ENCODE measurements at regions not wholly inside any gene's neighbourhood (a gene's known extent, or its start where the extent isn't known, plus 50 kb on each side); places are given as distances from the start of the nearest gene placed in this dataset.
"Not testable (repeated sequence)": the region's sequence is repeated elsewhere in the genome, so short reads cannot be mapped to it uniquely, and the experiment has no call there.

DNA sequence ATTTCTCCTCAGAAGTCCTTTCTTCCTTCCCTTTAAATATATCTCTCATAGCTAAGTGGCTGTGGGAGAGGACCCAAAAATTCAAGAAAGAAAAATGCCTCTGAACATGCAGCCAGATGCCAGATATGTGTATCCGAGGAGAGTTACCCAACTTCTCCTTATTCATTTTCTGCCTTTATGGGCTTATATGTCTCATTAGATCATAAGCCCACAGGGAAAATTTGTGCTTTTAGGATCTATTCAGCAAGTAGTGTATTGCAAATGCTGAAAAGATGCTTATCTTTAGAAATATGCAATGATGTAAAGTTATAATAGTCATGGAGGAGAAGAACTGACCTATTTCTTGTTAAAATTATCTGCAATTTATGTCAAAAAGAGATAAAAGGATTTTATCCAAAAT is 371.8 kb upstream of the NOCT start:
- no peak for DNase-seq (ENCODE audit: low read depth in 4 of 4, low spot score in 2 of 4)

DNA sequence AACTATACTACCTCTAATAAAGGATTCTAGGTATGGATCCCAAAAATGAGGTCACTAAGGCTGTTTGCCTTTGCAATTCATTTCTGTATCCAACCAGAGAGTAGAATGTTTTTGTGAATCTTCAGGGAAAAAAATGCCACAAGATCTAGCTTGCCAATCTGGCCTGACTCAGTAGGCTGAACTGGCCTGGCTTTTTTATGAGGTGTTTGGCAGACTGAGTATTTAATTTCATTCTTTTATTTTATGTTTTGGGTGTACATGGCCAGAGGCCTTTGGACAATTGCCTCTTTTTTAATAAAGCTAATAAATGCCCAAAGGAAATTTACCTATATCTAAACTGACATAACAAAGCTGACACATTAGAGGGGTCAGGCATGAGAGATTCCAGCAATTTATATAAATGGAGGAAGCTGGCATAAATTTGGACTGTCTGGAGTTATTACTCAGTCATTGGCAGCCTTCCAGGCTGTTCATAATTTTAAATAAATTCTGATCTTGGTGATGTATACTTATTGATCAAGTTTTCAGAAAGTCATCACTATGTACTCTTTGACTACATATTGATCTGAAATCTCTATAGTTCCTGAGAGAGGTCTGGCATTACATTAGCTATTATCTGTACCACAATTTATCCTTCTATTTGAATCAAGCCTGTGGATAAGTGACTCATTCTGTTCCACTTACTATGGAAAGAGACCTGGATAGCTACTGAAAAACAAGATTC is 376.4 kb upstream of the NOCT start:
- no peak for DNase-seq (ENCODE audit: low read depth in 4 of 4, low spot score in 2 of 4)

DNA sequence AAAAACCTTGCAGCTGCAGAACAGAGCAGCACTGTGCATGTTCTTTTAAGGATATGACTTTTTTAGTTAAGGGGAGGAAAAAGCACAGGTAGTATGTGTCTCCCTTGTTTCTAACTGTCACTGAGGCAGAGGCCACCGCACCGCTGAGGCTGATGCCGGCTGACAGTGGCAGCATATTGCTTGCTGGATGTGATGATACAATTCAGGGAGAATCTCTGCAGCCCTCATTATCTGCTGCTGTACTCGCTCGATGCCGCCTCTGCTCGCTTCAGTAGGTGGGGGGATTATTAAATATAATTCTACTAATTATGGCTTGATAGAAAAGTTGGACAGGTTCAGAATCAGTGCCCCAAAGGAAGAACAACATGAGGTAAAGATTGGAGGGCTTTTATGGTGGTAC is 378.8 kb upstream of the NOCT start:
- no peak for DNase-seq (ENCODE audit: low read depth in 4 of 4, low spot score in 2 of 4)

- DNase-seq (ENCODE audit: low read depth in 4 of 4, low spot score in 2 of 4) = no peak
These were observed 380.7 kb upstream of the NOCT start for GRCh38 chr4:138634915-138635314.

DNA sequence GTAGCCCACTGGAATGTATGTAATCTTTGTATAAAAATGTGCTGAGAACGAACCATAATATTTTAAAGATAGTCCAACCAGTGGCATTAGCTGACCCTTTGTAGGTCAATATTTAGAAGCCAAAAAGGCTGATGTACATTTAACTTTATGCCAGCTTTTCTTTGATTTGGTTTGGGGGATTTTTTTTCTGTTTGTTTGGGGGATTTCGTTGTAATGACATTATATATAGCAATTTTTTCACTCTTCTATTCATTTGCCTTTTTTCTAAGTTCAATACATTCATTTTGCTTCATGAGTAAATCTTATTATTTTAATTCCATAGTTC is 382.0 kb upstream of the NOCT start:
- no peak for DNase-seq (ENCODE audit: low read depth in 4 of 4, low spot score in 2 of 4)

GRCh38 chr4:138632856-138633579 is 382.6 kb upstream of the NOCT start:
- DNase-seq (ENCODE audit: low read depth in 4 of 4, low spot score in 2 of 4) = no peak

GRCh38 chr4:138630666-138631065 is 384.9 kb upstream of the NOCT start:
- no peak for DNase-seq (ENCODE audit: low read depth in 4 of 4, low spot score in 2 of 4)

DNA sequence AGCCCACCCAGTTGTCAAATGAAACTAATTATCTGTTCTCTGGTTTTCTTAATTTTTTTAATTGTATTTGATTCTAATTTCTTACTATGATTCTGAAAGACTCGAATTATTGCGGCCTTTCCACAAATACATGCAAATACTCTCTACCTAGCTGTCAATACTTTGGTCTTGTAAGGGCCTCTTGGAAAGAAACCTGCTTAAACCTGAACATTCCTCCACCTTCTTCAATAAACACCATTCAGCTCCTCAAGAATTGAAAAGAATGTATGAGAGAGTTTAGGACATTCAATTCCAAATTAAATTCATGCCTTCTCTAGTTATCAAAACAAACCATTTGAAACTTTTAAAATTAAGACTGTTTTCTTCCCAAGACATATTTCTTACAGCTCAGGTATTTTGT is 385.9 kb upstream of the NOCT start:
- DNase-seq (ENCODE audit: low read depth in 4 of 4, low spot score in 2 of 4) = no peak

DNA sequence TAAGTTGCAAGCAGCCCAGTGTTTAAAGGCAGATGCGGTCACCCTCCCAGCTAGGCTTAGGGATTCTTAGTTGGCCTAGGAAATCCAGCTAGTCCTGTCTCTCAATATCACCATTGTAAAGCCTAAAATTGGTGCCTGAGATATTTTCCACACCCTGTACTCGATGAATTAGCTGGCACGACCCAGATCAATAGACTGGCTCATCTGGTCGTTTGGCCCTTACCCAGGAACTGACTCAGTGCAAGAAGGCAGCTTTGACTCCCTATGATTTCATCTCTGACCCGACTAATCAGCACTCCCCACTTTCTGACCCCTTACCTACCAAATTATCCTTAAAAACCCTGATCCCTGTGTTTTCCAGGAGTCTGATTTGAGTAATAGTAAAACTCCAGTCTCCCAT is 384.9 kb upstream of the SLC7A11 start:
- DNase-seq (ENCODE audit: low read depth in 4 of 4, low spot score in 2 of 4) = no peak

GRCh38 chr4:138622362-138622761 is 380.2 kb upstream of the SLC7A11 start:
- DNase-seq (ENCODE audit: low read depth in 4 of 4, low spot score in 2 of 4) = not testable (repeated sequence)

- no peak for DNase-seq (ENCODE audit: low read depth in 4 of 4, low spot score in 2 of 4)
These were observed 374.6 kb upstream of the SLC7A11 start for GRCh38 chr4:138616775-138617174.

GRCh38 chr4:138614398-138615142 is 372.4 kb upstream of the SLC7A11 start:
- DNase-seq (ENCODE audit: low read depth in 4 of 4, low spot score in 2 of 4) = no peak

- DNase-seq (ENCODE audit: low read depth in 4 of 4, low spot score in 2 of 4) = no peak
These were observed 370.3 kb upstream of the SLC7A11 start for GRCh38 chr4:138612428-138612827.

GRCh38 chr4:138611721-138612120 is 369.6 kb upstream of the SLC7A11 start:
- no peak for DNase-seq (ENCODE audit: low read depth in 4 of 4, low spot score in 2 of 4)

DNA sequence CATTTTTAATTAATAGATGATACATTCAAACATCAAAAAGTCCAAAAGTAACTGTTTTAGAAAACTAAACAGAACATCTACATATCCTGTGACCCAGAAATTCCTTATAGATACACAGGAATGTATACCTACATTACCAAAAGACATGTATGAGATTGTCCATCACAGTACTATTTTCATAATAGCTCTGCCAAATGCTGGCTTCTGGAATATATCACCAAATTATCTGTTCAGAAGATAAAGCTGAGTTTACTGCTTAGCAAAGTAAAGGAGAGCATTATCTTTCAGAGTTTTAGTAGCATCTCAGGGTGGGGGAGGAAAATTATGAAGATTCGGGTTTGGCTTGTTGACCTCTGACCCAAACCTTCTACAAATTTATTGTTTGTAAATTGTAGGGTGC is 368.9 kb upstream of the SLC7A11 start:
- no peak for DNase-seq (ENCODE audit: low read depth in 4 of 4, low spot score in 2 of 4)

GRCh38 chr4:138609943-138610350 is 367.8 kb upstream of the SLC7A11 start:
- DNase-seq (ENCODE audit: low read depth in 4 of 4, low spot score in 2 of 4) = no peak

DNA sequence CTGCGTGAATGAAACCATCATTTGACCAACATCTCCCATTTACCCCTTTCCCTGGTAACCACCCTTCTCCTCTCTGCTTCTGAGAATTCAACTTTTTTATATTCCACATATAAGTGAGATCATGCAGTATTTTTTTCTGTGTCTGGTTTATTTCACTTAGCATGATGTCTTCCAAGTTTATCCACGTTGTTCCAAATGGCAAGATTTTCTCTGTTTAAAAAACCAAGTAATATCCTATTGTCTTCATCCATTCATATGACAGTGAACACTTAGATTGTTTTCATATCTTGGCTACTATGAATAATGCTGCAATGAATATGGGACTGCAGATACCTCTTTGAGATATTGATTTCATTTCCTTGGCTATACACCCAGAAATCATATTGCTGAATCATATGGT is 362.4 kb upstream of the SLC7A11 start:
- no peak for DNase-seq (ENCODE audit: low read depth in 4 of 4, low spot score in 2 of 4)

DNA sequence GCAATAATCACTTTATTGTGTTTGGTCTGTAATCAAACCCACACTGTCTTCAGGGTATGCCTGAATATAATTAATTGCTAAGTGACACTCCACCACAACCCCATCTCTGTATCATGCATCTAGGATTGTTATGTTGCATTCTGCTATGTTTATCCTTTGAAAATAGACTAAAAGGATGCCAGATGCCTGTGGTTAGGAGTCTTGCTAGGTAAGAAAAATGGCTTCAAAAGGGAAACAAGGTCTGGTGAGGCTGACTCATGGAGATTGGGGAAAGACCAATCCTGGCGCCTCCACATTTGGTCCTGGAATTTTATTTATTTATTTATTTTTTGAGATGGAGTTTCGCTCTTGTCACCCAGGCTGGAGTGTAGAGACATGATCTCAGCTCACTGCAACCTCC is 360.5 kb upstream of the SLC7A11 start:
- DNase-seq (ENCODE audit: low read depth in 4 of 4, low spot score in 2 of 4) = no peak

GRCh38 chr4:138599965-138600364 is 357.8 kb upstream of the SLC7A11 start:
- no peak for DNase-seq (ENCODE audit: low read depth in 4 of 4, low spot score in 2 of 4)

- no peak for DNase-seq (ENCODE audit: low read depth in 4 of 4, low spot score in 2 of 4)
These were observed 356.1 kb upstream of the SLC7A11 start for GRCh38 chr4:138598226-138598625.

GRCh38 chr4:138596896-138597295 is 354.7 kb upstream of the SLC7A11 start:
- no peak for DNase-seq (ENCODE audit: low read depth in 4 of 4, low spot score in 2 of 4)
